Ascending aorta (tissue), 2 donors: ENCODE measurements at regions not wholly inside any gene's neighbourhood (a gene's known extent, or its start where the extent isn't known, plus 50 kb on each side); places are given as distances from the start of the nearest gene placed in this dataset.

Experiments used
- DNase-seq, 2 donors: peaks; one replicate each; pipeline ENCODE4 v3.0.0-alpha.2; 2019; ENCODE audit warnings: low spot score in 2 of 2
- H3K27ac ChIP-seq, 2 donors: fragments of 200-600 bp; sonication (generic); one replicate each; pipeline ENCODE4 v1.5.1; 2016 to 2017; ENCODE audit warnings: mild to moderate bottlenecking in 1 of 2
- H3K27me3 ChIP-seq: fragments of 200-600 bp; sonication (generic); one replicate; pipeline ENCODE4 v1.5.1; 2017
- H3K36me3 ChIP-seq, 2 donors: fragments of 200-600 bp; sonication (generic); one replicate each; pipeline ENCODE4 v1.5.1; 2016
- H3K4me1 ChIP-seq, 2 donors: fragments of 200-600 bp; sonication (generic); one replicate each; pipeline ENCODE4 v1.5.1; 2016 to 2017; ENCODE audit warnings: mild to moderate bottlenecking in 1 of 2
- H3K4me3 ChIP-seq, 2 donors: fragments of 200-600 bp; sonication (generic); one replicate each; pipeline ENCODE4 v1.5.1; 2016 to 2017; ENCODE audit warnings: mild to moderate bottlenecking in 1 of 2
- H3K9me3 ChIP-seq, 2 donors: fragments of 200-600 bp; sonication (generic); one replicate each; pipeline ENCODE4 v1.5.1; 2016
- intact Hi-C: fragments of 100-400 bp; cut with DNase I; formaldehyde crosslinking; loops from one replicate; pipeline ENCODE4 v1.15.1; 2023
- TF ChIP-seq, protein P1 (sequence below), 3 experiments: fragments of 200-600 bp in 2 of 3; fragments of 450-650 bp in 1 of 3; sonication (generic) in 2 of 3; IDR thresholded peaks; one replicate each; pipeline ENCODE4 v1.5.1; 2016 to 2019; ENCODE audit warnings: antibody characterized with exemption in 3 of 3, mild to moderate bottlenecking in 1 of 3, moderate library complexity in 1 of 3

DNA sequence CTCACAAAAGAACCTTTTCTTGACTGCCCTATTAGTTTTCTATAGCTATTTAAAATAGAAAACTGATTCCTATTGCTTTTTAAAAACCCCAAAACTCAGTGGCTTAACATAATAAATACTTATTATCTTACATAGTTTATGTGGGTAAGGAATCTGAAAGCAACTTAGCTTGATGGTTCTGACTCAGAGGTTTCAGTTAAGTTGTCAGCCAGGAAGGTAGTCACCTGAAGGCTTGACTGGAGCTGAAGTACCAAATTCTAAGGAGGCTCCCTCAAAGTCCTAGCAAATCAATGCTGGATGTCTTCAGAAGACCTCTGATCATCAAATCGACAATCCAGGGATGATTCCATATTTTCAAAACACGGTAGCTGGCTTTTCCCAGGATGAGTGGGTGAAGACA lies 546.6 kb upstream of the CDH2 start:
- intact Hi-C loops, result no loop called here
- Histone ChIP-seq H3K27me3 (no peaks in the 10 kb centered on the region), H3K4me3 (no peak overlapping the region), H3K36me3 (no peaks in the 10 kb centered on the region), H3K4me1 (peaks cover 0 to 2% of the 10 kb centered on the region in 2 donors), H3K9me3 (no peaks in the 10 kb centered on the region), H3K27ac (no peak overlapping the region)
- TF ChIP-seq, protein P1, sequence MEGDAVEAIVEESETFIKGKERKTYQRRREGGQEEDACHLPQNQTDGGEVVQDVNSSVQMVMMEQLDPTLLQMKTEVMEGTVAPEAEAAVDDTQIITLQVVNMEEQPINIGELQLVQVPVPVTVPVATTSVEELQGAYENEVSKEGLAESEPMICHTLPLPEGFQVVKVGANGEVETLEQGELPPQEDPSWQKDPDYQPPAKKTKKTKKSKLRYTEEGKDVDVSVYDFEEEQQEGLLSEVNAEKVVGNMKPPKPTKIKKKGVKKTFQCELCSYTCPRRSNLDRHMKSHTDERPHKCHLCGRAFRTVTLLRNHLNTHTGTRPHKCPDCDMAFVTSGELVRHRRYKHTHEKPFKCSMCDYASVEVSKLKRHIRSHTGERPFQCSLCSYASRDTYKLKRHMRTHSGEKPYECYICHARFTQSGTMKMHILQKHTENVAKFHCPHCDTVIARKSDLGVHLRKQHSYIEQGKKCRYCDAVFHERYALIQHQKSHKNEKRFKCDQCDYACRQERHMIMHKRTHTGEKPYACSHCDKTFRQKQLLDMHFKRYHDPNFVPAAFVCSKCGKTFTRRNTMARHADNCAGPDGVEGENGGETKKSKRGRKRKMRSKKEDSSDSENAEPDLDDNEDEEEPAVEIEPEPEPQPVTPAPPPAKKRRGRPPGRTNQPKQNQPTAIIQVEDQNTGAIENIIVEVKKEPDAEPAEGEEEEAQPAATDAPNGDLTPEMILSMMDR (IDR thresholded peaks at IDR 0.05), result no peak
- DNase-seq, result no peak

DNA sequence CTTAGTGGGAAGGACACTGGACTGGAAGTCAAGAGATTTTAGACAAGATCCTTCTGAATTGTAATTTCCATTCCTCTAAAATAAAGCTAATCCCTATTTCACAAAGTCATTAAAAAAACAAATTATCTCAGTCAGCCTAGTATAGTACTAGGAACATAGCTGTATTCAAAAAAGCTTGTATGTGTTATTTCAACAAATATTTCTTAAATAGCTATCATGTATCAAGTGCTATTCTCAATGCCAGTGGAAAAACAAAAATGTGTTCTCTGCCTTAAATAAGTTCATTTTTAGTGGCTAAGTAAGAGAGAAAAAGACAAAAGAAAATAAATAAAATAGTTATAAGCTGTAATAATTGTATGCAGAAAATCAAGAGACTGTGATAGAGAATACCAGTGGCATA lies 541.8 kb upstream of the CDH2 start:
- H3K27me3 ChIP-seq, result no peaks in the 10 kb centered on the region
- H3K27ac ChIP-seq, result peak overlapping the region; percentile 70 to 73
- peaks cover 0 to 7% of the 10 kb centered on the region in 2 donors for H3K4me1 ChIP-seq
- no peaks in the 10 kb centered on the region for H3K36me3 ChIP-seq
- no peak for DNase-seq
- no peaks in the 10 kb centered on the region for H3K9me3 ChIP-seq
- intact Hi-C loops, result no loop called here
- no peak overlapping the region for H3K4me3 ChIP-seq
- TF ChIP-seq, protein P1 (IDR thresholded peaks at IDR 0.05), result no peak

DNA sequence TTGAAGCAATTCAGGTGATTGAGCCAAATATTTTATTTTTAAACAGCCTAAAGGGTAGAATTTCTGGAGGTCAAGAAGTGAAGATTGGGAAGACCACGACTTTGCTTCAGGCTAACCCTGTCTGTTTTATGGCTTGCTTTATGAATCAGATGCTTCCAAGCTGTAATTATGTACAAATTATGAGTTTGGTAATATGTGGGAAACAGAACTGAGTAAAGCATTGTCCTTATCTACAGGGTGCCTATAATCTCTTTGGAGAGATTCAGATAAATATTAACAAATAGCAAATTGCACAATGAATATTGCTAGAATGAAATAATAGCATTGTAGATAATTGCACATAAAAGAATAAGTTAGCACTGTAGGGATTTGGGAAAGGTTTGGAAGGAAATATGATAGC lies 539.4 kb upstream of the CDH2 start:
- intact Hi-C loops, result no loop called here
- no peak overlapping the region for H3K27ac ChIP-seq
- H3K4me1 ChIP-seq, result peaks cover 0 to 7% of the 10 kb centered on the region in 2 donors
- H3K4me3 ChIP-seq, result no peak overlapping the region
- H3K27me3 ChIP-seq, result no peaks in the 10 kb centered on the region
- no peaks in the 10 kb centered on the region for H3K36me3 ChIP-seq
- TF ChIP-seq, protein P1 (IDR thresholded peaks at IDR 0.05), result no peak
- H3K9me3 ChIP-seq, result no peaks in the 10 kb centered on the region
- DNase-seq, result no peak

DNA sequence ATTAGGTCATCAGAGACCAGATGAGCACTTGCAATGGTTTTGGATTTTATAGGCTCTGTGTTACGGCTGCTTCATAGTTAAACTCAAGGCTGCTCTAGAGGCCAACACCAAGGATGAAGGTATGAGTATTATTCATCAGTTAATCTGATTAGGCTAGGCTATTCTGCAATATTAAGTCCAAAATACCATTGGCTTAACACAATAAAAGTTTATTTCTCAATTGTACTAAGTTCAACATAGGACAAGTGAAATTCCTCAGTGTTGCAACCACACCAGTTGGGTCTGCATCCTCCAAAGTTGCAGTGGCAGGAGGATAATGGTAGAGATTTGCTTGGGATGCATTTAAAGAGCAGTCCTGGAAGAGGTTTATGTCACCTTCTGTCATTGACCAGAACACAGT lies 538.3 kb upstream of the CDH2 start:
- H3K36me3 ChIP-seq, result no peaks in the 10 kb centered on the region
- H3K9me3 ChIP-seq, result no peaks in the 10 kb centered on the region
- H3K4me1 ChIP-seq, result peaks cover 0 to 7% of the 10 kb centered on the region in 2 donors
- TF ChIP-seq, protein P1 (IDR thresholded peaks at IDR 0.05), result no peak
- H3K27me3 ChIP-seq, result no peaks in the 10 kb centered on the region
- H3K27ac ChIP-seq, result no peak overlapping the region
- no peak overlapping the region for H3K4me3 ChIP-seq
- intact Hi-C loops, result no loop called here
- no peak for DNase-seq

DNA sequence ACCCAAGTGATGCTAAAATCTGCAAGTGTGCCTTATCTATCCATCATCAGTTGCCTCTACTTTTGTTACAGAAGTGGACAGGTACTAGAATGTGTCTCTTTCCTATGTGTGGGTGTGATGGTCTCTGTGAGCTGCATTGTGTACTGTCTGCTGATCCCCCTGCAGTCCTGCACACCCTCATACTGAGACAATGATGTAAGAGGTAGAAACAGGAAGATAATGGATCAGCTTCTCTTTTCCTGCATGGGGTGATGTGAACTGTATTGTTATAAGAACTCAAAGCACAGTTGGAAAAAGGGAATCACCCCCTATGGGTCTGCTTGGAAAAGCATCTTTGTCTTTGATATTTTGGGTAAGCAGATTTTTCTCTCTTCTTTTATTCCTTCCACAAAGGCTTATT lies 537.6 kb upstream of the CDH2 start:
- intact Hi-C loops, result no loop called here
- no peak for DNase-seq
- H3K36me3 ChIP-seq, result no peaks in the 10 kb centered on the region
- H3K4me1 ChIP-seq, result peaks cover 0 to 7% of the 10 kb centered on the region in 2 donors
- no peak overlapping the region for H3K4me3 ChIP-seq
- H3K9me3 ChIP-seq, result no peaks in the 10 kb centered on the region
- H3K27ac ChIP-seq, result no peak overlapping the region
- no peaks in the 10 kb centered on the region for H3K27me3 ChIP-seq
- TF ChIP-seq, protein P1 (IDR thresholded peaks at IDR 0.05), result no peak

DNA sequence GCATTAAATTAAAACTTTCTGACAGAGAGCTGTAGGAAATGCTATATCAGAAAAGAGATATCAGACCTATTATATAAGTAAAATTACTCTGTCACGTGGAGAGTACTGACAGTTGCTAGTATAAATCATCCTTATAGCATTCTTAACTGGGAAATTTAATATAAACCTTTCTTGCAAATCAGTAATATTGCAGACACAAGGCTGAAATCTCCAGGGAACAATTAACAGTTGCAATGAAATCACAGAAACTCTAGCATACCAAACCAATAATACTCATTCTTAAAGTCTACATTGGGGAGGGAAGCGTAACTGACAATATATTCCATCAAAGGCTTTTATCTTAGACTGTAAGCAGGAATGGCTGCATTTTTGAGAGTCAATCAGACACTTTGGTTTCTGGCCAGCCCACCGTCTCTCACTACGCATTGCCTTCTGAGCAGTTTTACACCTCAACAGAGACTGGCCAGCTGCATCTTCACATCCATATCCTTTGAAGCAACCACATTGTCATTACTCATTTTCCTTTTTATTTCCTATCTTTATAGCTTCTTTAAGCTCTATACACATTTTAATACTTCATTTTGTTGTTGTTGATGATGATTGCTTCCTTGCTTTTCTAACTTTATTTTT lies 536.0 kb upstream of the CDH2 start:
- intact Hi-C loops, result no loop called here

More for the DNA sequence above, 536.0 kb upstream of the CDH2 start:
- Histone ChIP-seq H3K36me3 (no peaks in the 10 kb centered on the region), H3K4me1 (no peaks in the 10 kb centered on the region), H3K9me3 (no peaks in the 10 kb centered on the region), H3K4me3 (no peak overlapping the region), H3K27ac (no peak overlapping the region), H3K27me3 (no peaks in the 10 kb centered on the region)
- no peak for DNase-seq
- TF ChIP-seq, protein P1 (IDR thresholded peaks at IDR 0.05), result no peak
